ENCODE measurements at regions not wholly inside any gene's neighbourhood (a gene's known extent, or its start where the extent isn't known, plus 50 kb on each side); places are given as distances from the start of the nearest gene placed in this dataset.

DNA sequence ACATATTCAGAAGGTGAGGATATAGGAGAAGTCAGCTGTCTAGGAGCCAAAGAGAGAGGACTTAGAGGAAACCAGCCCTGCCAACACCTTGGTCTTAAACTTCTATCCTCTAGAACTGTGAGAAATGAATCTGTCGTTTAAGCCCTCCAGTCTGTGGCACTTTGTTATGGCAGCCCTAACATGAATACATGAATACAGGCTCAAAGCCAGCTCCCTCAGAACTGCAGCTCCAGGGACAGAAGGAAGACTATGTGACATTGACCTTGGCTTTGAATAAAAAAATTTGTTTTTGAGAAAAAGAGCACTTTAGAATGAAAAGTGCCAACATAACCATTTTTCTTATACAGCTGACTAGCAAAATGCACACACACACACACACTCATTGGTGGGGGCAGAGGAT lies 110.9 kb upstream of the ATP2B2 start:
- no peak for DNase-seq (ENCODE audit: low read depth)
- TF ChIP-seq, protein P1, sequence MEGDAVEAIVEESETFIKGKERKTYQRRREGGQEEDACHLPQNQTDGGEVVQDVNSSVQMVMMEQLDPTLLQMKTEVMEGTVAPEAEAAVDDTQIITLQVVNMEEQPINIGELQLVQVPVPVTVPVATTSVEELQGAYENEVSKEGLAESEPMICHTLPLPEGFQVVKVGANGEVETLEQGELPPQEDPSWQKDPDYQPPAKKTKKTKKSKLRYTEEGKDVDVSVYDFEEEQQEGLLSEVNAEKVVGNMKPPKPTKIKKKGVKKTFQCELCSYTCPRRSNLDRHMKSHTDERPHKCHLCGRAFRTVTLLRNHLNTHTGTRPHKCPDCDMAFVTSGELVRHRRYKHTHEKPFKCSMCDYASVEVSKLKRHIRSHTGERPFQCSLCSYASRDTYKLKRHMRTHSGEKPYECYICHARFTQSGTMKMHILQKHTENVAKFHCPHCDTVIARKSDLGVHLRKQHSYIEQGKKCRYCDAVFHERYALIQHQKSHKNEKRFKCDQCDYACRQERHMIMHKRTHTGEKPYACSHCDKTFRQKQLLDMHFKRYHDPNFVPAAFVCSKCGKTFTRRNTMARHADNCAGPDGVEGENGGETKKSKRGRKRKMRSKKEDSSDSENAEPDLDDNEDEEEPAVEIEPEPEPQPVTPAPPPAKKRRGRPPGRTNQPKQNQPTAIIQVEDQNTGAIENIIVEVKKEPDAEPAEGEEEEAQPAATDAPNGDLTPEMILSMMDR (IDR thresholded peaks at IDR 0.05; ENCODE audit: control insufficient read depth, insufficient read depth, low read depth, low read length, missing control alignments), result no peak
- H3K4me3 ChIP-seq (ENCODE audit: control insufficient read depth, low read depth, low read length), result no peak overlapping the region

GRCh38 chr3:10619989-10620832 lies 114.8 kb upstream of the ATP2B2 start:
- no peak for DNase-seq (ENCODE audit: low read depth)
- TF ChIP-seq, protein P1 (IDR thresholded peaks at IDR 0.05; ENCODE audit: control insufficient read depth, insufficient read depth, low read depth, low read length, missing control alignments), result no peak
- no peak overlapping the region for H3K4me3 ChIP-seq (ENCODE audit: control insufficient read depth, low read depth, low read length)

DNA sequence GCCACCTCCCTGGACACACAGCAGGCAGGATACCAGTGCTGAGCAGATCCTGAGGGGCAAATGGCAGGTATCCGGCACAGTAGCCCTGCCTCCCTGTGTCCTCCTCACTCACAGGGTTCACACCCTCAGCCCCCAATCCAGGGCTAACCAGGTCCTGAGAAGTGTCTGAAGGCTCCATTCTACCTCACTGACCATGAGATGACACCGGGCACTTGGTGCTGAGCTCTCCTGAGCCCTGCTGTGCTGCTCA lies 115.4 kb upstream of the ATP2B2 start:
- no peak overlapping the region for H3K4me3 ChIP-seq (ENCODE audit: control insufficient read depth, low read depth, low read length)
- DNase-seq (ENCODE audit: low read depth), result no peak
- TF ChIP-seq, protein P1 (IDR thresholded peaks at IDR 0.05; ENCODE audit: control insufficient read depth, insufficient read depth, low read depth, low read length, missing control alignments), result no peak

- TF ChIP-seq, protein P1 (IDR thresholded peaks at IDR 0.05; ENCODE audit: control insufficient read depth, insufficient read depth, low read depth, low read length, missing control alignments), result no peak
- H3K4me3 ChIP-seq (ENCODE audit: control insufficient read depth, low read depth, low read length), result no peak overlapping the region
- no peak for DNase-seq (ENCODE audit: low read depth)
Measured at GRCh38 chr3:10623578-10624275, 118.3 kb upstream of the ATP2B2 start.

GRCh38 chr3:10625323-10625722 lies 119.9 kb upstream of the ATP2B2 start:
- DNase-seq (ENCODE audit: low read depth), result no peak
- no peak overlapping the region for H3K4me3 ChIP-seq (ENCODE audit: control insufficient read depth, low read depth, low read length)
- TF ChIP-seq, protein P1 (IDR thresholded peaks at IDR 0.05; ENCODE audit: control insufficient read depth, insufficient read depth, low read depth, low read length, missing control alignments), result no peak

DNA sequence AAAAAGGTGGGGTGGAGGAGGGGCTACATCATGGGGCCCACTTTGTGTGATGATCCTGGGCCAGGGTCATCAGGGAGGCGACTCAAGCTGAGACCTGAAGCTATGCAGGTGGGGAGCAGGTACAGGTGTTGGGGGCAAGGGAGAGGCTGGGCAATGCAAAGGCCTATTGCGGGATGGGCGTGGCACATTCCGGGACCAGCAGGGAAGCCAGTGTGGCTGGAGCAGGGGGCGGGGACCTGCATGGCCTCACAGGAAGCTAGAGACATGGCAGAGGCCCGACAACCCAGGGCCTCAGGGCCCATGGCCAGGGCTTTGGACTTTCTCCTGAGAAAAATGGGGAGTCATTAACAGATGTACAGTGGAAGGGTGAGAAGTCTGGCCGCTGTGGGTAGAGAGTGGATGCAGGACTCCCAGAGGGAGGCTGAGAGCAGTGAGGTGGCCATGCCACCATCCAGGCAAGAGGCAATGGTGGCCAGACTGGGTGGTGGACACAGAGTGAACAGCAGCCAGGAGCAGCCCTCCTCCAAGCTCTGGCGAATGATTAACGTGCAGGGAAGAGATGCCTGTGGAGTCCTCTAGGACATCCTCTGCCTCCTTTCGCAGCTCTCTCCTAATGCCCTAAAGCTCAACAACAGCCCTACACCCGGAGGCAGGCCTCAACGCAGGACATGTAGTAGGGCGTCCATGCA lies 122.6 kb upstream of the ATP2B2 start:
- no peak for DNase-seq (ENCODE audit: low read depth)
- TF ChIP-seq, protein P1 (IDR thresholded peaks at IDR 0.05; ENCODE audit: control insufficient read depth, insufficient read depth, low read depth, low read length, missing control alignments), result no peak

More for the DNA sequence above, 122.6 kb upstream of the ATP2B2 start:
- no peak overlapping the region for H3K4me3 ChIP-seq (ENCODE audit: control insufficient read depth, low read depth, low read length)
